VCaP (cell line): ENCODE measurements at regions not wholly inside any gene's neighbourhood (a gene's known extent, or its start where the extent isn't known, plus 50 kb on each side); places are given as distances from the start of the nearest gene placed in this dataset.

ENCODE experiments used
- H3K27ac ChIP-seq: fragments of 450-650 bp; 2 replicates; pipeline ENCODE4 v1.5.1; 2017
- CTCF ChIP-seq: fragments of 450-650 bp; conservative IDR thresholded peaks from 2 replicates; pipeline ENCODE4 v1.5.1; 2017; ENCODE audit warnings: mild to moderate bottlenecking, moderate library complexity

GRCh38 chr20:47865912-47866311, 80.6 kb upstream of the SULF2 start:
- TF ChIP-seq CTCF: no peak
- H3K27ac ChIP-seq: no peak overlapping the region

GRCh38 chr20:47865451-47865850, 80.2 kb upstream of the SULF2 start:
- no peak for TF ChIP-seq CTCF

GRCh38 chr20:47863981-47864380, 78.7 kb upstream of the SULF2 start:
- no peak overlapping the region for H3K27ac ChIP-seq
- TF ChIP-seq CTCF: no peak

More at GRCh38 chr20:47865451-47865850, 80.2 kb upstream of the SULF2 start:
- no peak overlapping the region for H3K27ac ChIP-seq

GRCh38 chr20:47863315-47863965, 78.2 kb upstream of the SULF2 start:
- no peak overlapping the region for H3K27ac ChIP-seq
- no peak for TF ChIP-seq CTCF

GRCh38 chr20:47862574-47863240, 77.4 kb upstream of the SULF2 start:
- H3K27ac ChIP-seq: no peak overlapping the region
- no peak for TF ChIP-seq CTCF

- TF ChIP-seq CTCF: no peak
- no peak overlapping the region for H3K27ac ChIP-seq
These were observed 75.8 kb upstream of the SULF2 start for GRCh38 chr20:47861116-47861515.

GRCh38 chr20:47860049-47860830, 75.0 kb upstream of the SULF2 start:
- no peak for TF ChIP-seq CTCF
- no peak overlapping the region for H3K27ac ChIP-seq
